NCI-H146 treated with DMSO at 0.1 percent for 48 hours (cell line): ENCODE measurements at regions not wholly inside any gene's neighbourhood (a gene's known extent, or its start where the extent isn't known, plus 50 kb on each side); places are given as distances from the start of the nearest gene placed in this dataset.

ENCODE experiments used
- DNase-seq: peaks from one replicate; lab custom pipeline; 2025; ENCODE audit not compliant: unreplicated experiment; lab: John Stamatoyannopoulos, UW

DNA sequence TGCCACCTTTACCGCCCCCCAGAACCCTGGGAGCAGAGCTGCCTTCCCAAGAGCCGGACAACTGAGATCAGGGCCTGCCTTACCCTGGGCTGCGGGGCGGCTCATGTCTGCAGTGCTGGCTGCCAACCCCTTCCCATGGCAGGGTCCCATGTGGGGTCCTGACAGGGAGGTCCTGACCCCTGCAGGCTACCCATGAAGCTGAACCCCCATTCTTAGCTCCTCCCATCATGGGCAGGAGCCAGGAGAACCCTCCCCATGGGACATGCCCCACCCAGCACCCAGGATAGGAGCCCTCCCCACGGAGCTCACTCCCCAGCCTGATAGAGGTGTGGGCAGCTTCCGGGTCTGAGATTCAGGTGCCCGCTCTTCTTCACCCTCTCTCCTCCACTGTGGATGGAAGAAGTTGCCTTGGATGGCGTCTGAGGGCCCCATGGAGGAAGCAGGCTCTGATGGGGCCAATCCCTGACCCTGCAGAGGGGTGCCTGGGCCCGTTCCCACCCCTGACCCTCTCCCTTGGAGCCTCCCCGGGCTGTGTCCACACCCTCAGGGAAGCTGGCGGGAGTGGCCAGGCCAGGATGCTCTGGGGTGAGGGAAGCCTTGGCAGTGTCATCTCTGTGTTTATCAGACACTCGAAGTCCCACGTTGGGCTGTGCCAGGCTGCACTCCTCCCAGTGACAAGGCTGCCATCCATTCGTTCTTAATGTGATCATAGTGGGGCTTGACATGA is 1508.2 kb downstream of the BRD1 start:
- DNase-seq, result no peak

- DNase-seq, result no peak
Measured at GRCh38 chr22:48318575-48319320, 1508.9 kb downstream of the BRD1 start.

DNA sequence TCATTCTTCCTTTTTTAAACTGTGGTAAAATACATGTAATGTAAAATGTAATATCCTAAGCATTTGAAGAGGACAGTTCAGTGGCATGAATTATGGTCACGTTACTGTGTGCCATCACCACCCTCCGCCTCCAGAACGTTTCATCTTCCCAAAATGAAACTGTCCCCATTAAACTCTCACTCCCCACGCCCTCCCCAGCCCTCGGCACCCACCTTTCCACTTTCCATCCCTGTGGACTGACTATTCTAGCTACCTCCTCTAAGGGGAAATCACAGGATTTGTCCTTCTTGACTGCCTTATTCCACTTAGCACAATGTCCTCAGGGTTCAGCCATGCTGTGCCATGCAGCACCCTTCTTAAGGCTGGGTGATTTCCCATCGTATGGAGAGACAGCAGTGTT is 1509.5 kb downstream of the BRD1 start:
- DNase-seq, result no peak

- DNase-seq, result no peak
Measured at GRCh38 chr22:48316257-48317250, 1511.1 kb downstream of the BRD1 start.

- no peak for DNase-seq
Measured at GRCh38 chr22:48315439-48316256, 1512.0 kb downstream of the BRD1 start.

GRCh38 chr22:48314073-48314472 is 1513.6 kb downstream of the BRD1 start:
- DNase-seq, result no peak

DNA sequence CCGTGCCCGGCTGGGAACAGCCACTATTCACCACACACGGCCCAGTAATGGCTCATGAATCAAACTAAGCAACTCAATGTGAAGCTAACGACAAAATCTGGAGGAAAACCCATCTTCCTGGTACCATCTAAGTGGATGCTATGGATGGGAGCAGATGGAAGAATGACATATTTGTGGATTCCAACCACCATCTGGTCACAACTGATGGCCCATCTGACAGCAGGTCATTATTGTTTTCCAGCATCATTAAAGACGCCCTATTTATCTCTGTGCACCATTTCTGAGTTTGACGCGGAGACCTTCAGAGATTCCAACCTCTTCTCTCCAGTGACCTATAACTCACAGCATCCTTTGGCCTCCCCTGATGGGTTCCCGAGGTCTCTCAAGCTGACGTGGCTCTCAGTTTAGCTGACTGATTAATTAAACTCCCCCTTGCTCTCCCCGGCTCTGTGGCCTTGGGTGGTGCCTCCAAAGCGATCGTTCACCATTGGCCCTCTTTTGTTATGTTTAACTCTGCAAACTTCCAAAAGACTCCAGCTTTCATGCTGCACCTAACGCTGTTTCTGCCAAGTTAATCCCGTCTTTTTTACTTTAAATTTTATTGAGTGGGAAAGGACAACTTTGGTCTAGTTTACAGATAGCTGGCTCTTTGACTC is 1514.4 kb downstream of the BRD1 start:
- DNase-seq, result no peak

- no peak for DNase-seq
Measured at GRCh38 chr22:48310740-48311139, 1516.9 kb downstream of the BRD1 start.

DNA sequence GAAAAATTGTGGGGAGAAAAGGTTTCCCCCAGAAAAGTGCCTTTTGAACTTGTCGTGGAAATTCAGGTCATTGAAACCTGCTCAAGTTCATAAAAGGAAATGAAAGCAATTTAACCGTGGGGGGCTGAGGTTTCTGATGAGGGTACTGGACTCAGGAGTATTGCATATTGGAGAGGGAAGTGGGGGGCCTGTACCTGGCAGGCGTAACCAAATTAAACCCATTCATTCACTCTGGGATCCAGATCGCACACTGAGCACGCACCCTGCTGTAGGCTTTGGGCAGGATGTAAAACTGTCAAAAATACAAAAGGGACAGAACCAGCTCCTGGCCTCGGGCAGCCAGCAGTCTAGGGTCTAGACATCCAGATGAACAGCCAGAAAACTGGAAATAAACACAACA is 1517.4 kb downstream of the BRD1 start:
- DNase-seq, result no peak

GRCh38 chr22:48309836-48310235 is 1517.8 kb downstream of the BRD1 start:
- DNase-seq, result no peak

GRCh38 chr22:48309115-48309705 is 1518.5 kb downstream of the BRD1 start:
- no peak for DNase-seq

- no peak for DNase-seq
Measured at GRCh38 chr22:48307931-48308330, 1519.7 kb downstream of the BRD1 start.

GRCh38 chr22:48306785-48307510 is 1520.7 kb downstream of the BRD1 start:
- DNase-seq, result no peak

- DNase-seq, result no peak
Measured at GRCh38 chr22:48306284-48306683, 1521.4 kb downstream of the BRD1 start.

DNA sequence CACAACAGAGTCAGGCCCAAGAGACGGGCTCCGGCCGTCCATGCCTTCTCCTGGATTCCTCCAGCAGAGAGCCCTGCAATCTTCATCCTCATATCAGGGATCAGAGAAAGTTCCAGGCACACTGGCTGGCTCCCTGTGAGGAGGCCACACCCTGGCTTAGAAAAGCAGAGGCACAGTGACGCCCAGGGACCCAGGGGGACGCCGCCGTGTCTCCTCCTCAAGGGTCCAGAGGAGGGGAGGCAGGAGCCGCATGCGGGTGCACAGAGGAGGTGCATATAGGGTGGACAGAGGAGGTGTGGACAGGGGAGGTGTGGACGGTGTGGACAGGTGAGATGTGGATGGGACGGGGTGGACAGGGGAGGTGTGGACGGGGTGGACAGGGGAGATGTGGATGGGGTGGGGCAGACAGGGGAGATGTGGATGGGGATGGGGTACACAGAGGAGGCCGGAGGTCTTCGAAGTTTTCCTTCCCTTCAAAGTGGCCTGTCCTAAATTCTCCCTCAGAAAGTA is 1521.9 kb downstream of the BRD1 start:
- no peak for DNase-seq

GRCh38 chr22:48303369-48303725 is 1524.3 kb downstream of the BRD1 start:
- DNase-seq, result no peak

GRCh38 chr22:48302657-48303368 is 1524.9 kb downstream of the BRD1 start:
- DNase-seq, result no peak

GRCh38 chr22:48301908-48302307 is 1525.8 kb downstream of the BRD1 start:
- DNase-seq, result no peak
